Astrocyte of the spinal cord (primary cell): ENCODE measurements at regions not wholly inside any gene's neighbourhood (a gene's known extent, or its start where the extent isn't known, plus 50 kb on each side); places are given as distances from the start of the nearest gene placed in this dataset.

Source experiments
- DNase-seq: peaks from one replicate; pipeline ENCODE4 v3.0.0; 2011; ENCODE audit warnings: low read depth, low spot score
- H3K4me3 ChIP-seq: 2 replicates; pipeline ENCODE4 v1.5.1; 2011; ENCODE audit warnings: low read depth, mild to moderate bottlenecking, low read length, moderate library complexity
- CTCF ChIP-seq: IDR thresholded peaks from 2 replicates; pipeline ENCODE4 v1.5.1; 2012; ENCODE audit warnings: low read depth, mild to moderate bottlenecking, low read length, inconsistent platforms
- in situ Hi-C: cut with HindIII; loops from 2 replicates; pipeline ENCODE4 v1.10.0; 2017; ENCODE audit warnings: low sequenced_read_pairs

GRCh38 chr22:35195226-35195625 lies 62.1 kb upstream of the HMGXB4 start:
- H3K4me3 ChIP-seq = no peak overlapping the region
- no peak for TF ChIP-seq CTCF
- in situ Hi-C loops = no loop called here
- no peak for DNase-seq

GRCh38 chr22:35195821-35196220 lies 61.5 kb upstream of the HMGXB4 start:
- in situ Hi-C loops = no loop called here
- H3K4me3 ChIP-seq = no peak overlapping the region
- TF ChIP-seq CTCF = no peak
- no peak for DNase-seq

GRCh38 chr22:35197071-35197470 lies 60.2 kb upstream of the HMGXB4 start:
- no peak overlapping the region for H3K4me3 ChIP-seq
- in situ Hi-C loops = no loop called here
- no peak for DNase-seq
- TF ChIP-seq CTCF = no peak

GRCh38 chr22:35197886-35198285 lies 59.4 kb upstream of the HMGXB4 start:
- in situ Hi-C loops = no loop called here
- TF ChIP-seq CTCF = no peak
- no peak overlapping the region for H3K4me3 ChIP-seq
- no peak for DNase-seq

- H3K4me3 ChIP-seq = no peak overlapping the region
- in situ Hi-C loops = no loop called here
- no peak for TF ChIP-seq CTCF
- DNase-seq = no peak
Observed at GRCh38 chr22:35198738-35199137, 58.6 kb upstream of the HMGXB4 start.

GRCh38 chr22:35202376-35202775 lies 54.9 kb upstream of the HMGXB4 start:
- no peak overlapping the region for H3K4me3 ChIP-seq
- DNase-seq = no peak
- in situ Hi-C loops = no loop called here
- no peak for TF ChIP-seq CTCF

- TF ChIP-seq CTCF = no peak
- in situ Hi-C loops = no loop called here
- no peak for DNase-seq
- H3K4me3 ChIP-seq = no peak overlapping the region
Observed at GRCh38 chr22:35203583-35203982, 53.7 kb upstream of the HMGXB4 start.
